ENCODE measurements at regions not wholly inside any gene's neighbourhood (a gene's known extent, or its start where the extent isn't known, plus 50 kb on each side); places are given as distances from the start of the nearest gene placed in this dataset.

- TF ChIP-seq POLR2A (IDR thresholded peaks at IDR 0.05) (no peak), POLR2AphosphoS5 (IDR thresholded peaks at IDR 0.05) (no peak)
Measured at GRCh38 chr14:86124328-86124727, 594.4 kb downstream of the FLRT2 start.

Measured in breast epithelium (tissue), 3 donors.